ENCODE measurements at regions not wholly inside any gene's neighbourhood (a gene's known extent, or its start where the extent isn't known, plus 50 kb on each side); places are given as distances from the start of the nearest gene placed in this dataset.

DNA sequence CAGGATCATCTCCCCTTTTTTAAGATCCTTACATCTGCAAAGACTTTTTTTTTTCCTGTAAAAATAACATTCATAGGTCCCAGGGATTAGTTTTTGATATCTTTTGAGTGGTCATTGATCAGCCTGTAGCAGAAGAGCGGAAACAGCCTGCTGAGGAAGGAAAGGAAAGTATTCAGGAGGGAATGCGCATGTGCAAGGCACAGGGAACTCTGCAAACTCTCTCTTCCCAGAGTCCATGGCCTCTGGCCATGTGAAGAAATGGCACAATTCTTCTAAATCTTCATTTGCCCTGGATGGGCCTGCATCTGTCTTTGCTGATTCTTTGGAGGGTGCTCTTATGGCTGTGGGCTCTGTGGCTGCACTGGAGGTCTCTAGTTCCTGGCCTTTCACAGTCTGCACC is 60.1 kb upstream of the SKOR2 start:
- H3K4me1 ChIP-seq (ENCODE audit: insufficient read depth, low read length): no peaks in the 10 kb centered on the region
- no peak overlapping the region for H3K27ac ChIP-seq (ENCODE audit: low read length)
- TF ChIP-seq EZH2 (IDR thresholded peaks at IDR 0.05; ENCODE audit: borderline replicate concordance, low read depth, low read length, severe bottlenecking): no peak
- TF ChIP-seq, protein P1, sequence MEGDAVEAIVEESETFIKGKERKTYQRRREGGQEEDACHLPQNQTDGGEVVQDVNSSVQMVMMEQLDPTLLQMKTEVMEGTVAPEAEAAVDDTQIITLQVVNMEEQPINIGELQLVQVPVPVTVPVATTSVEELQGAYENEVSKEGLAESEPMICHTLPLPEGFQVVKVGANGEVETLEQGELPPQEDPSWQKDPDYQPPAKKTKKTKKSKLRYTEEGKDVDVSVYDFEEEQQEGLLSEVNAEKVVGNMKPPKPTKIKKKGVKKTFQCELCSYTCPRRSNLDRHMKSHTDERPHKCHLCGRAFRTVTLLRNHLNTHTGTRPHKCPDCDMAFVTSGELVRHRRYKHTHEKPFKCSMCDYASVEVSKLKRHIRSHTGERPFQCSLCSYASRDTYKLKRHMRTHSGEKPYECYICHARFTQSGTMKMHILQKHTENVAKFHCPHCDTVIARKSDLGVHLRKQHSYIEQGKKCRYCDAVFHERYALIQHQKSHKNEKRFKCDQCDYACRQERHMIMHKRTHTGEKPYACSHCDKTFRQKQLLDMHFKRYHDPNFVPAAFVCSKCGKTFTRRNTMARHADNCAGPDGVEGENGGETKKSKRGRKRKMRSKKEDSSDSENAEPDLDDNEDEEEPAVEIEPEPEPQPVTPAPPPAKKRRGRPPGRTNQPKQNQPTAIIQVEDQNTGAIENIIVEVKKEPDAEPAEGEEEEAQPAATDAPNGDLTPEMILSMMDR (IDR thresholded peaks at IDR 0.05; ENCODE audit: borderline replicate concordance, extremely low read depth, low read length, poor library complexity, severe bottlenecking): no peak
- ATAC-seq (ENCODE audit: insufficient read depth, low read depth) (no peak), DNase-seq (no peak)
- H3K9me3 ChIP-seq (ENCODE audit: insufficient read depth, low read length, severe bottlenecking): no peaks in the 10 kb centered on the region
- no peak overlapping the region for H2AFZ ChIP-seq (ENCODE audit: low read depth, low read length)
- H4K20me1 ChIP-seq (ENCODE audit: insufficient read depth, low read length): no peaks in the 10 kb centered on the region
- no peak overlapping the region for H3K4me3 ChIP-seq (ENCODE audit: low read depth in 1 of 2, low read length in 2 of 2)
- peaks cover 18% of the 10 kb centered on the region for H3K27me3 ChIP-seq (ENCODE audit: insufficient read depth, low read length, poor library complexity)
- no peaks in the 10 kb centered on the region for H3K36me3 ChIP-seq (ENCODE audit: insufficient read depth, low read length)
- H3K9ac ChIP-seq (ENCODE audit: low read depth, low read length): no peak overlapping the region
- no peaks in the 10 kb centered on the region for H3K79me2 ChIP-seq (ENCODE audit: insufficient read depth, low read length)
- H3K4me2 ChIP-seq (ENCODE audit: insufficient read depth, low read length): no peak overlapping the region

All from DND-41 (cell line).